ENCODE measurements at regions not wholly inside any gene's neighbourhood (a gene's known extent, or its start where the extent isn't known, plus 50 kb on each side); places are given as distances from the start of the nearest gene placed in this dataset.

- Histone ChIP-seq H3K27me3 (ENCODE audit: control insufficient read depth in 3 of 3, insufficient read depth in 3 of 3, low read length in 2 of 3) (no peaks in the 10 kb centered on the region), H3K4me1 (ENCODE audit: control insufficient read depth in 5 of 5, insufficient read depth in 5 of 5, low read length in 5 of 5) (no peaks in the 10 kb centered on the region), H3K9ac (ENCODE audit: insufficient read depth in 1 of 2, low read length in 2 of 2) (no peak overlapping the region), H3K36me3 (ENCODE audit: control insufficient read depth in 4 of 4, insufficient read depth in 4 of 4, low read length in 4 of 4) (no peaks in the 10 kb centered on the region), H3K27ac (ENCODE audit: low read depth in 1 of 2, low read length in 1 of 2) (no peak overlapping the region), H3K9me3 (ENCODE audit: control insufficient read depth in 4 of 4, insufficient read depth in 3 of 4, low read length in 3 of 4) (peaks cover 0 to 9% (median 4%) of the 10 kb centered on the region in 4 donors), H3K4me3 (no peak overlapping the region)
- WGBS, 2 donors: 76 to 92% methylated on average over 5 of the region's 5 CpGs
- no peak for DNase-seq
- no peak for ATAC-seq (ENCODE audit: insufficient read depth, low FRiP score)
- TF ChIP-seq CTCF (IDR thresholded peaks at IDR 0.05; ENCODE audit: control extremely low read depth, extremely low read depth): no peak
These were observed 162.8 kb upstream of the RMST start for GRCh38 chr12:97299847-97300246.

- WGBS, 2 donors: 80 to 89% methylated on average over 5 of the region's 5 CpGs
- DNase-seq: no peak
These were observed 162.2 kb upstream of the RMST start for GRCh38 chr12:97300431-97300830.

GRCh38 chr12:97300891-97301290, 161.7 kb upstream of the RMST start:
- Histone ChIP-seq H3K27ac (ENCODE audit: low read depth in 1 of 2, low read length in 1 of 2) (no peak overlapping the region), H3K4me3 (no peak overlapping the region), H3K27me3 (ENCODE audit: control insufficient read depth in 3 of 3, insufficient read depth in 3 of 3, low read length in 2 of 3) (no peaks in the 10 kb centered on the region), H3K36me3 (ENCODE audit: control insufficient read depth in 4 of 4, insufficient read depth in 4 of 4, low read length in 4 of 4) (no peaks in the 10 kb centered on the region), H3K9me3 (ENCODE audit: control insufficient read depth in 4 of 4, insufficient read depth in 3 of 4, low read length in 3 of 4) (peaks cover 0 to 6% (median 0%) of the 10 kb centered on the region in 4 donors), H3K4me1 (ENCODE audit: control insufficient read depth in 5 of 5, insufficient read depth in 5 of 5, low read length in 5 of 5) (no peaks in the 10 kb centered on the region), H3K9ac (ENCODE audit: insufficient read depth in 1 of 2, low read length in 2 of 2) (no peak overlapping the region)
- 72 to 85% methylated on average over 1 of the region's 1 CpG for WGBS, 2 donors
- TF ChIP-seq CTCF (IDR thresholded peaks at IDR 0.05; ENCODE audit: control extremely low read depth, extremely low read depth): no peak
- DNase-seq (no peak), ATAC-seq (ENCODE audit: insufficient read depth, low FRiP score) (no peak)

More at GRCh38 chr12:97300431-97300830, 162.2 kb upstream of the RMST start:
- ATAC-seq (ENCODE audit: insufficient read depth, low FRiP score): no peak
- no peak overlapping the region for H3K9ac ChIP-seq (ENCODE audit: insufficient read depth in 1 of 2, low read length in 2 of 2)
- H3K9me3 ChIP-seq (ENCODE audit: control insufficient read depth in 4 of 4, insufficient read depth in 3 of 4, low read length in 3 of 4): peaks cover 0 to 6% (median 2%) of the 10 kb centered on the region in 4 donors
- no peaks in the 10 kb centered on the region for H3K36me3 ChIP-seq (ENCODE audit: control insufficient read depth in 4 of 4, insufficient read depth in 4 of 4, low read length in 4 of 4)
- no peak overlapping the region for H3K27ac ChIP-seq (ENCODE audit: low read depth in 1 of 2, low read length in 1 of 2)
- no peaks in the 10 kb centered on the region for H3K27me3 ChIP-seq (ENCODE audit: control insufficient read depth in 3 of 3, insufficient read depth in 3 of 3, low read length in 2 of 3)
- H3K4me1 ChIP-seq (ENCODE audit: control insufficient read depth in 5 of 5, insufficient read depth in 5 of 5, low read length in 5 of 5): no peaks in the 10 kb centered on the region
- no peak overlapping the region for H3K4me3 ChIP-seq
- TF ChIP-seq CTCF (IDR thresholded peaks at IDR 0.05; ENCODE audit: control extremely low read depth, extremely low read depth): no peak

- no peaks in the 10 kb centered on the region for H3K27me3 ChIP-seq (ENCODE audit: control insufficient read depth in 3 of 3, insufficient read depth in 3 of 3, low read length in 2 of 3)
- H3K4me1 ChIP-seq (ENCODE audit: control insufficient read depth in 5 of 5, insufficient read depth in 5 of 5, low read length in 5 of 5): no peaks in the 10 kb centered on the region
- ATAC-seq (ENCODE audit: insufficient read depth, low FRiP score): no peak
These were observed 161.0 kb upstream of the RMST start for GRCh38 chr12:97301576-97301975.

More at GRCh38 chr12:97301576-97301975, 161.0 kb upstream of the RMST start:
- no peak overlapping the region for H3K27ac ChIP-seq (ENCODE audit: low read depth in 1 of 2, low read length in 1 of 2)
- no peak for DNase-seq
- no peaks in the 10 kb centered on the region for H3K36me3 ChIP-seq (ENCODE audit: control insufficient read depth in 4 of 4, insufficient read depth in 4 of 4, low read length in 4 of 4)
- 85 to 93% methylated on average over 3 of the region's 3 CpGs for WGBS, 2 donors
- no peak for TF ChIP-seq CTCF (IDR thresholded peaks at IDR 0.05; ENCODE audit: control extremely low read depth, extremely low read depth)
- H3K9me3 ChIP-seq (ENCODE audit: control insufficient read depth in 4 of 4, insufficient read depth in 3 of 4, low read length in 3 of 4): peaks cover 0 to 6% (median 0%) of the 10 kb centered on the region in 4 donors
- no peak overlapping the region for H3K4me3 ChIP-seq
- no peak overlapping the region for H3K9ac ChIP-seq (ENCODE audit: insufficient read depth in 1 of 2, low read length in 2 of 2)

All from lung (tissue), 11 donors.